Keratinocyte (primary cell): ENCODE measurements at regions not wholly inside any gene's neighbourhood (a gene's known extent, or its start where the extent isn't known, plus 50 kb on each side); places are given as distances from the start of the nearest gene placed in this dataset.

ENCODE experiments used
- DNase-seq: peaks from one replicate; pipeline ENCODE4 v3.0.0-alpha.2; 2011; ENCODE audit warnings: low read depth, missing footprints, low spot score
- FAIRE-seq: peaks from 2 replicates; lab custom pipeline; 2011; peaks lifted over from hg19 to GRCh38; lab: Jason Lieb, UNC
- H2AFZ ChIP-seq: 2 replicates; pipeline ENCODE4 v1.6.0; 2012; ENCODE audit warnings: low read length, control low read depth, inconsistent platforms; ENCODE audit not compliant: control insufficient read depth
- H3K27ac ChIP-seq: 2 replicates; pipeline ENCODE4 v1.5.1; 2011; ENCODE audit warnings: low read length; ENCODE audit not compliant: control insufficient read depth, insufficient read depth
- H3K27me3 ChIP-seq: 3 replicates; pipeline ENCODE4 v1.6.0; 2011; ENCODE audit warnings: low read length; ENCODE audit not compliant: control insufficient read depth, insufficient read depth; ENCODE audit errors: extremely low read depth
- H3K36me3 ChIP-seq, 2 experiments: 2 replicates in 1 of 2; 3 replicates in 1 of 2; pipeline ENCODE4 v1.5.1; 2011; ENCODE audit warnings: low read length in 2 of 2, mild to moderate bottlenecking in 1 of 2; ENCODE audit not compliant: control insufficient read depth in 2 of 2, insufficient read depth in 2 of 2; ENCODE audit errors: extremely low read depth in 1 of 2
- H3K4me1 ChIP-seq: 3 replicates; pipeline ENCODE4 v1.5.1; 2011; ENCODE audit warnings: low read length; ENCODE audit not compliant: control insufficient read depth, insufficient read depth; ENCODE audit errors: extremely low read depth
- H3K4me2 ChIP-seq: 3 replicates; pipeline ENCODE4 v1.6.0; 2011; ENCODE audit warnings: low read depth, low read length; ENCODE audit not compliant: control insufficient read depth, insufficient read depth; ENCODE audit errors: extremely low read depth
- H3K4me3 ChIP-seq, 3 experiments: fragments of 200-600 bp in 1 of 3; sonication (generic) in 1 of 3; 2 replicates in 2 of 3; 3 replicates in 1 of 3; pipeline ENCODE4 v1.5.1; 2011 to 2016; ENCODE audit warnings: low read length in 3 of 3, mild to moderate bottlenecking in 3 of 3, control low read depth in 2 of 3, inconsistent platforms in 1 of 3, low read depth in 1 of 3, mixed read lengths in 1 of 3, mixed run types in 1 of 3, moderate library complexity in 1 of 3; ENCODE audit not compliant: control insufficient read depth in 2 of 3, insufficient read depth in 2 of 3; ENCODE audit errors: extremely low read depth in 1 of 3
- H3K79me2 ChIP-seq: 2 replicates; pipeline ENCODE4 v1.6.0; 2012; ENCODE audit warnings: low read length; ENCODE audit not compliant: control insufficient read depth, insufficient read depth
- H3K9ac ChIP-seq: 3 replicates; pipeline ENCODE4 v1.6.0; 2011; ENCODE audit warnings: low read length; ENCODE audit not compliant: control insufficient read depth, insufficient read depth; ENCODE audit errors: extremely low read depth
- H3K9me1 ChIP-seq: 3 replicates; pipeline ENCODE4 v1.6.0; 2011; ENCODE audit warnings: low read length; ENCODE audit not compliant: control insufficient read depth, insufficient read depth; ENCODE audit errors: extremely low read depth
- H3K9me3 ChIP-seq: 2 replicates; pipeline ENCODE4 v1.5.1; 2012; ENCODE audit warnings: low read depth, low read length; ENCODE audit not compliant: control insufficient read depth
- H4K20me1 ChIP-seq: 3 replicates; pipeline ENCODE4 v1.6.0; 2011; ENCODE audit warnings: low read length; ENCODE audit not compliant: control insufficient read depth, insufficient read depth; ENCODE audit errors: extremely low read depth
- EZH2 ChIP-seq: IDR thresholded peaks from one replicate; pipeline ENCODE4 v1.6.1; 2012; ENCODE audit warnings: inconsistent platforms, mild to moderate bottlenecking, low read length, moderate library complexity
- dilution Hi-C: fragments of 300-500 bp; cut with MboI; formaldehyde crosslinking; loops from one replicate; pipeline ENCODE4 v1.7.0; 2020; ENCODE audit warnings: low sequenced_read_pairs; ENCODE audit not compliant: extremely low pct_ligation_motif_present
- TF ChIP-seq, protein P1 (sequence below), 3 experiments: IDR thresholded peaks in 1 of 3; conservative IDR thresholded peaks in 1 of 3; optimal IDR thresholded peaks in 1 of 3; 2 replicates in 2 of 3; 3 replicates in 1 of 3; pipeline versions ENCODE3 to v1.5.1; 2011; ENCODE audit warnings: low read length in 3 of 3, mild to moderate bottlenecking in 3 of 3, moderate library complexity in 2 of 3, control low read depth in 1 of 3, inconsistent platforms in 1 of 3; ENCODE audit not compliant: insufficient read depth in 2 of 3; ENCODE audit errors: extremely low read depth in 1 of 3

DNA sequence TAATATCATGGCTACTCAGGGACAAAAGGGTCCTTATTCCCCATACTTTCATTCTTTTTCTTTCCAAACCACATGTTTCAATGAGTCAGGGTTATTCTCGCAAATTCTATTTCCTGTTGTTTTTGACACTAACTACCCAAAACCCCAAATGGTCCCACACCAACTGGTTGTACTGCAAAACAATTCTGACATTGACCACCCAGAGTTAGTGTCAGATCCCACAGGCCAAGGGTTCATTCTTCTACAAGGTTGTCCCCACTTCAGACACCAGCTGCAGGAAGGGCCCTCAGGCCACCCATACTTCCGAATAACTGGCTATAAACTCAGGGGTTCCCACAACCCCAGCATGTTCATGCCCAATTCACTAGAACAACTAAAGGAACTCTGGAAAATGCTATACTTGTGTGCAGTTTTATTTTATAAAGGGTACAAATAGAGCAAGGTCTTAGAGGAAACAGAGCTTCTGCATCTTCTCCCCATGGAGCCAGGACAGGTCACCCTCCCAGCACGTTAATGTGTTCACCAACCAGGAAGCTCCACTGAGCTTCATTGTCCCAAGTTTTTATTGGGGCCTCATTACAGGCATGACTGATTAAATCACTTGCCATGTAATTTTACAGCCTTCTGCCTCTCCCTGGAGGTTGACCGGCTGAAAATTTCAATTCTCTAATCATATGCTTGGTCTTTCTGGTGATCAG, 334.8 kb downstream of the DRD1 start:
- Histone ChIP-seq H3K9me3 (no peaks in the 10 kb centered on the region), H3K9ac (no peak overlapping the region), H3K4me3 (no peak overlapping the region), H3K4me1 (no peaks in the 10 kb centered on the region), H3K79me2 (no peaks in the 10 kb centered on the region), H4K20me1 (no peaks in the 10 kb centered on the region), H3K4me2 (no peak overlapping the region), H3K27ac (no peak overlapping the region), H3K9me1 (no peaks in the 10 kb centered on the region), H3K36me3 (no peaks in the 10 kb centered on the region), H2AFZ (no peak overlapping the region), H3K27me3 (no peaks in the 10 kb centered on the region)
- FAIRE-seq (no peak), DNase-seq (no peak)
- TF ChIP-seq, protein P1, sequence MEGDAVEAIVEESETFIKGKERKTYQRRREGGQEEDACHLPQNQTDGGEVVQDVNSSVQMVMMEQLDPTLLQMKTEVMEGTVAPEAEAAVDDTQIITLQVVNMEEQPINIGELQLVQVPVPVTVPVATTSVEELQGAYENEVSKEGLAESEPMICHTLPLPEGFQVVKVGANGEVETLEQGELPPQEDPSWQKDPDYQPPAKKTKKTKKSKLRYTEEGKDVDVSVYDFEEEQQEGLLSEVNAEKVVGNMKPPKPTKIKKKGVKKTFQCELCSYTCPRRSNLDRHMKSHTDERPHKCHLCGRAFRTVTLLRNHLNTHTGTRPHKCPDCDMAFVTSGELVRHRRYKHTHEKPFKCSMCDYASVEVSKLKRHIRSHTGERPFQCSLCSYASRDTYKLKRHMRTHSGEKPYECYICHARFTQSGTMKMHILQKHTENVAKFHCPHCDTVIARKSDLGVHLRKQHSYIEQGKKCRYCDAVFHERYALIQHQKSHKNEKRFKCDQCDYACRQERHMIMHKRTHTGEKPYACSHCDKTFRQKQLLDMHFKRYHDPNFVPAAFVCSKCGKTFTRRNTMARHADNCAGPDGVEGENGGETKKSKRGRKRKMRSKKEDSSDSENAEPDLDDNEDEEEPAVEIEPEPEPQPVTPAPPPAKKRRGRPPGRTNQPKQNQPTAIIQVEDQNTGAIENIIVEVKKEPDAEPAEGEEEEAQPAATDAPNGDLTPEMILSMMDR (optimal IDR thresholded peaks at IDR 0.05 in 1 of 3, IDR thresholded peaks at IDR 0.05 in 1 of 3, conservative IDR thresholded peaks at IDR 0.05 in 1 of 3; ENCODE audit: extremely low read depth in 1 of 3, insufficient read depth in 2 of 3, low read length in 3 of 3), result no peak
- no peak for TF ChIP-seq EZH2
- dilution Hi-C loops, result no loop called here

DNA sequence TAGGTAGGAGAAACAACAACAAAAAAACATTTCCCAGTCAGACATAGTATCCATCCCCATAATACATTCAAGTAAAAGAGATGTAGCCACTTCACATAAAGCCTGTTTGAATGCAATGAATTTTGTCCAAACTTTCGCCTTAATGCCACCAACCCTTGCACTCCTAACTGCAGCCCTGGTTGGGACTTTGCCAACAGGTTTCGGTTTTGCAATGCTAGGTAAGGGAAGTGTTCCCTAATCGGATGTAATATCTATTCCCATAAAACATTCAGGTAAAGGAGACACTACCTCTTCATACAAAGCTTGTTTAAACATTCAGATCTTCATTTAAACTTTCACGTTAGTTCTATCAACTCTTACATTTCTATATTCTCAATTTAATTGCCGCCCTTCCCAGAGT, 336.1 kb downstream of the DRD1 start:
- dilution Hi-C loops, result no loop called here
- H3K4me3 ChIP-seq, result no peak overlapping the region
- no peak overlapping the region for H3K27ac ChIP-seq
- H3K4me2 ChIP-seq, result no peak overlapping the region
- H3K36me3 ChIP-seq, result no peaks in the 10 kb centered on the region
- no peak overlapping the region for H2AFZ ChIP-seq
- no peaks in the 10 kb centered on the region for H3K4me1 ChIP-seq
- H3K27me3 ChIP-seq, result no peaks in the 10 kb centered on the region
- no peak for TF ChIP-seq EZH2
- TF ChIP-seq, protein P1 (optimal IDR thresholded peaks at IDR 0.05 in 1 of 3, IDR thresholded peaks at IDR 0.05 in 1 of 3, conservative IDR thresholded peaks at IDR 0.05 in 1 of 3; ENCODE audit: extremely low read depth in 1 of 3, insufficient read depth in 2 of 3, low read length in 3 of 3), result no peak
- H3K9me1 ChIP-seq, result no peaks in the 10 kb centered on the region
- FAIRE-seq, result no peak
- no peaks in the 10 kb centered on the region for H3K79me2 ChIP-seq
- no peak for DNase-seq
- H3K9me3 ChIP-seq, result no peaks in the 10 kb centered on the region
- no peak overlapping the region for H3K9ac ChIP-seq
- no peaks in the 10 kb centered on the region for H4K20me1 ChIP-seq
